Erythroblast (primary cell): ENCODE measurements at regions not wholly inside any gene's neighbourhood (a gene's known extent, or its start where the extent isn't known, plus 50 kb on each side); places are given as distances from the start of the nearest gene placed in this dataset.

Experiments used
- GATA1 ChIP-seq: IDR thresholded peaks from 2 replicates; pipeline ENCODE4 v1.6.1; 2011; ENCODE audit warnings: low read depth, mild to moderate bottlenecking, control low read depth, low read length, moderate library complexity
- POLR2A ChIP-seq: IDR thresholded peaks from 2 replicates; pipeline ENCODE4 v1.6.1; 2011; ENCODE audit warnings: mild to moderate bottlenecking, low read length

- TF ChIP-seq POLR2A (no peak), GATA1 (no peak)
Observed at GRCh38 chr18:1846640-1847039, 724.7 kb downstream of the METTL4 start.
